ENCODE measurements at regions not wholly inside any gene's neighbourhood (a gene's known extent, or its start where the extent isn't known, plus 50 kb on each side); places are given as distances from the start of the nearest gene placed in this dataset.

- no peak overlapping the region for H2BK20ac ChIP-seq (ENCODE audit: low read length)
- H4K20me1 ChIP-seq (replicated peaks in 1 of 2; ENCODE audit: control insufficient read depth in 1 of 2, insufficient read depth in 2 of 2, low read length in 2 of 2) = no peaks in the 10 kb centered on the region
- no peak overlapping the region for H2AK5ac ChIP-seq (ENCODE audit: low read depth, low read length)
- H3K56ac ChIP-seq (replicated peaks; ENCODE audit: insufficient read length, low read depth, low read length) = no peak overlapping the region
- no peak overlapping the region for H3K4me3 ChIP-seq (ENCODE audit: extremely low read depth in 1 of 4, insufficient read depth in 2 of 4, low read depth in 3 of 4, low read length in 4 of 4)
- H4K91ac ChIP-seq (replicated peaks; ENCODE audit: insufficient read length, low read length) = no peak overlapping the region
- no peak overlapping the region for H3K4me2 ChIP-seq (ENCODE audit: insufficient read depth in 1 of 2, low read depth in 2 of 2, low read length in 2 of 2)
- no peak overlapping the region for H2AFZ ChIP-seq (ENCODE audit: low read length)
- ChIA-PET POLR2A (ENCODE audit: partially characterized antibody) (no interaction called here), CTCF (ENCODE audit: partially characterized antibody) (interaction anchor here (0.6 to 1.5 kb wide), 7 partner anchors 9 to 146 kb away, joined by 3 to 9 read pairs (median 3); no protein-coding TSS in a partner anchor)
- no peaks in the 10 kb centered on the region for H3K23me2 ChIP-seq (ENCODE audit: low read depth, low read length)
- no peaks in the 10 kb centered on the region for H3K79me1 ChIP-seq (ENCODE audit: low read depth, low read length)
- no peak overlapping the region for H3K18ac ChIP-seq (ENCODE audit: extremely low read depth, low read length)
- TF ChIP-seq KDM5A (IDR thresholded peaks at IDR 0.05; ENCODE audit: low read length) = no peak
- TF ChIP-seq CHD2 (IDR thresholded peaks at IDR 0.05; ENCODE audit: low read length) = no peak
- TF ChIP-seq CBX8 (IDR thresholded peaks at IDR 0.05; ENCODE audit: borderline replicate concordance, low read depth, low read length) = no peak
- peak; percentile 97 for TF ChIP-seq TEAD4 (IDR thresholded peaks at IDR 0.05; ENCODE audit: low read depth, low read length)
- no peak for TF ChIP-seq KDM1A (IDR thresholded peaks at IDR 0.05; ENCODE audit: borderline replicate concordance, low read length)
- peak in 1 of 3 experiments; percentile 9; a peak in 1 of 4 replicates for TF ChIP-seq CTCF (IDR thresholded peaks at IDR 0.05; ENCODE audit: control extremely low read depth in 1 of 3, insufficient read depth in 1 of 3, low read depth in 1 of 3, low read length in 3 of 3)
- TF ChIP-seq RAD21 (IDR thresholded peaks at IDR 0.05 in 1 of 2, conservative IDR thresholded peaks at IDR 0.05 in 1 of 2; ENCODE audit: low read depth in 2 of 2, low read length in 2 of 2) = peak; percentile 15 to 27; a peak in 2 of 4 replicates
- no peak overlapping the region for H3K14ac ChIP-seq (ENCODE audit: insufficient read length)
- H3K36me3 ChIP-seq (ENCODE audit: control insufficient read depth in 2 of 4, insufficient read depth in 4 of 4, low read length in 3 of 4) = no peaks in the 10 kb centered on the region
- H3K4ac ChIP-seq (replicated peaks; ENCODE audit: insufficient read length, low read depth, low read length) = no peak overlapping the region
- H3K9ac ChIP-seq (replicated peaks in 1 of 4; ENCODE audit: extremely low read depth in 1 of 4, low read depth in 3 of 4, low read length in 3 of 4) = no peak overlapping the region
- H2BK15ac ChIP-seq (ENCODE audit: low read length) = no peak overlapping the region
- no peak overlapping the region for H4K5ac ChIP-seq (ENCODE audit: insufficient read length, low read depth, low read length)
- no peak overlapping the region for H3K27ac ChIP-seq (ENCODE audit: low read depth, low read length)
- H3K4me1 ChIP-seq (replicated peaks in 1 of 4; ENCODE audit: control insufficient read depth in 3 of 4, insufficient read depth in 4 of 4, low read length in 3 of 4) = peaks cover 0 to 8% (median 1%) of the 10 kb centered on the region in 4 experiments; a peak in 3 of 7 replicates
- FAIRE-seq = no peak
- no peaks in the 10 kb centered on the region for H3K79me2 ChIP-seq (ENCODE audit: control insufficient read depth in 1 of 2, insufficient read depth in 2 of 2, low read length in 2 of 2)
- no peaks in the 10 kb centered on the region for H3K9me3 ChIP-seq (ENCODE audit: insufficient read depth in 2 of 2, low read depth in 1 of 2, low read length in 1 of 2)
- no peak overlapping the region for H4K8ac ChIP-seq (ENCODE audit: extremely low read depth, insufficient read depth, low read length)
- H3K27me3 ChIP-seq (replicated peaks in 1 of 4; ENCODE audit: control insufficient read depth in 3 of 4, extremely low read depth in 1 of 4, insufficient read depth in 3 of 4, low read length in 3 of 4) = no peaks in the 10 kb centered on the region
- H2BK12ac ChIP-seq (ENCODE audit: low read depth, low read length) = no peak overlapping the region
- DNase-seq (ENCODE audit: low read depth in 1 of 2, low spot score in 2 of 2) = peak in 1 of 2 experiments; percentile 7
- no peak overlapping the region for H3K23ac ChIP-seq (ENCODE audit: insufficient read length)
- H2BK120ac ChIP-seq (replicated peaks; ENCODE audit: low read depth, low read length) = no peak overlapping the region
- no peak overlapping the region for H2BK5ac ChIP-seq (ENCODE audit: low read depth, low read length)
These were observed 540.9 kb upstream of the MAP3K7 start for GRCh38 chr6:91127752-91128151.

All from H1 (cell line).